ENCODE measurements at regions not wholly inside any gene's neighbourhood (a gene's known extent, or its start where the extent isn't known, plus 50 kb on each side); places are given as distances from the start of the nearest gene placed in this dataset.

- Histone ChIP-seq H3K23ac (ENCODE audit: low read depth, low read length) (no peak overlapping the region), H3K27me3 (ENCODE audit: control insufficient read depth, insufficient read depth, low read length) (no peaks in the 10 kb centered on the region), H3K56ac (ENCODE audit: extremely low read depth, insufficient read depth, low read length) (no peak overlapping the region), H3K4me1 (ENCODE audit: control insufficient read depth, insufficient read depth, low read length) (peaks cover 13% of the 10 kb centered on the region), H3K18ac (ENCODE audit: low read depth, low read length) (no peak overlapping the region), H4K5ac (ENCODE audit: low read depth, low read length) (no peak overlapping the region), H2BK20ac (ENCODE audit: low read depth, low read length) (no peak overlapping the region), H3K14ac (replicated peaks; ENCODE audit: low read depth, low read length) (no peak overlapping the region), H3K79me1 (ENCODE audit: low read depth in 1 of 2, low read length in 2 of 2) (peaks cover 0 to 1% of the 10 kb centered on the region in 2 experiments; a peak in 1 of 4 replicates), H3K9me1 (ENCODE audit: insufficient read depth, low read length) (peaks cover 6% of the 10 kb centered on the region; the same call in 1 of the 2 replicates), H4K91ac (ENCODE audit: insufficient read depth, low read depth, low read length) (no peak overlapping the region), H3K4ac (ENCODE audit: low read depth, low read length) (no peak overlapping the region), H3K9me3 (ENCODE audit: control insufficient read depth, insufficient read depth, low read length) (no peaks in the 10 kb centered on the region), H2AFZ (replicated peaks; ENCODE audit: low read length, poor library complexity) (no peak overlapping the region), H3K36me3 (ENCODE audit: control insufficient read depth, insufficient read depth, low read length) (no peaks in the 10 kb centered on the region), H2BK5ac (ENCODE audit: low read depth, low read length, poor library complexity, severe bottlenecking) (no peak overlapping the region), H3K27ac (ENCODE audit: insufficient read depth, low read length) (no peak overlapping the region), H2BK15ac (ENCODE audit: low read depth, low read length) (no peak overlapping the region), H3K4me3 (ENCODE audit: insufficient read depth, low read depth, low read length) (no peak overlapping the region), H4K20me1 (ENCODE audit: insufficient read depth, low read length) (no peaks in the 10 kb centered on the region), H2BK120ac (ENCODE audit: low read depth, low read length) (no peak overlapping the region), H2AK5ac (ENCODE audit: low read depth, low read length) (no peak overlapping the region), H3K4me2 (ENCODE audit: low read depth, low read length) (no peak overlapping the region), H3K9ac (ENCODE audit: low read depth, low read length) (no peak overlapping the region), H4K8ac (ENCODE audit: low read depth in 2 of 2, low read length in 2 of 2) (no peak overlapping the region), H2AK9ac (replicated peaks; ENCODE audit: low read depth, low read length, poor library complexity) (no peak overlapping the region)
- CTCF ChIA-PET = no interaction called here
- intact Hi-C loops (cut with micrococcal nuclease) (loop anchor here (10.0 kb wide), 1 partner anchor 252 kb away; the partner anchor contains the start of gene ANO10), dilution Hi-C loops (cut with HindIII; ENCODE audit: low sequenced_read_pairs, unreplicated experiment) (no loop called here), in situ Hi-C loops (cut with MboI; ENCODE audit: low sequenced_read_pairs) (no loop called here)
- DNase-seq (no peak), ATAC-seq (ENCODE audit: low read depth) (no peak)
- BruUV-seq (replicated peaks) = no TSS peak
- WGBS, 2 experiments (ENCODE audit: extremely low coverage in 2 of 2, insufficient read length in 1 of 2) = no CpG with 5 or more reads among the region's 2 CpGs
- no peak for TF ChIP-seq MXI1 (IDR thresholded peaks at IDR 0.05; ENCODE audit: borderline replicate concordance, low read depth, low read length)
- TF ChIP-seq MAFK (IDR thresholded peaks at IDR 0.05; ENCODE audit: low read depth, low read length) = no peak
- no peak for TF ChIP-seq CTCF (conservative IDR thresholded peaks at IDR 0.05; ENCODE audit: low read depth, low read length)
- POLR2A ChIA-PET (ENCODE audit: unreplicated experiment) = no interaction called here
These were observed 185.9 kb downstream of the ABHD5 start for GRCh38 chr3:43876648-43877047.

All from IMR-90 (cell line).